GM19372 (cell line): ENCODE measurements at regions not wholly inside any gene's neighbourhood (a gene's known extent, or its start where the extent isn't known, plus 50 kb on each side); places are given as distances from the start of the nearest gene placed in this dataset.

Experiments
- ATAC-seq: cut with Tn5 transposase; IDR thresholded peaks from one replicate; pipeline ENCODE4 v1.9.1; 2021; ENCODE audit warnings: mild to moderate bottlenecking, low read depth, moderate library complexity; ENCODE audit not compliant: unreplicated experiment

DNA sequence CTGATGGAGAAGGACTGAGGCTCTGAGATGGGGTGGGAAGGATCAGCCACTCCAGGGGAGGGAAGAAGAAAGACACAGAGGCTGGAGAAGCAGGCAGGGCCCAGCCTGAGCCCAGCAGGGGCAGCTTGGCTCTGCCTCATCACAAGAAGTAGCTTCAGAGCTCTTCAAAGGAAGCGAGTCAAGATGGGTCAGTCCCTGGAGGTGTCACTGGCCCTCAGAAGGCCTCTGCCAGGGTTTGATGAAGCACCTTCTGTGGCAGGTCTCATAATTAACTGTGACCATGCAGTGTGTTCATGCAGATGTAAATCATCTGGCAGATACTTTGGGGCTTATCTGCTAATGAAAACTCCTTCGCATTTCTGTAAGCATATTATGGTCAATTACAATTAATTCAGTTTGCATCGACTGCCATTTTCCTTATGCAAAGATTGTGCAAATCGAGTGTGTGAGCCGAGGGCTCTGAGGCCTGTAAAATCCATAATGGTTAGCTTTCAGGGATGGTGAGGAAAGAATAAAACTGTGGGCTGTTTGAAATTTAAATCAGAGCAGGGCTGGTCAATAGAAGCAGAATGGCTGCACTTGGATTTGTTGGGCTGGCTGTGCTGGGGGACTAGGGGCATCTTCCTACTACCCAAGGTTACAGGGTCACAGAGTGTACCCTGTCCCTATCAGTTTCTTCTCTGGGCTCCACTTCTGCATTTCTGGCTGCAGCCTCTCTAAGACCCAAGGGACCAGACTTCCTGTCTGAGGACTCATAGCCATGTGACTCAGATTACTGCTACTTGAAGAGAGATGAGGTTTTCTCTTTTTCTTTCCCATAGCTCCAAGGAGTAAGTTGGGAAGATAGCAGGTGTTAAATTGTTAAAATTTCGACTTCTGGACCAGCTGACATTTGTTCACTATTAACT, 376.6 kb downstream of the DHX35 start:
- ATAC-seq, result peak; percentile 99

DNA sequence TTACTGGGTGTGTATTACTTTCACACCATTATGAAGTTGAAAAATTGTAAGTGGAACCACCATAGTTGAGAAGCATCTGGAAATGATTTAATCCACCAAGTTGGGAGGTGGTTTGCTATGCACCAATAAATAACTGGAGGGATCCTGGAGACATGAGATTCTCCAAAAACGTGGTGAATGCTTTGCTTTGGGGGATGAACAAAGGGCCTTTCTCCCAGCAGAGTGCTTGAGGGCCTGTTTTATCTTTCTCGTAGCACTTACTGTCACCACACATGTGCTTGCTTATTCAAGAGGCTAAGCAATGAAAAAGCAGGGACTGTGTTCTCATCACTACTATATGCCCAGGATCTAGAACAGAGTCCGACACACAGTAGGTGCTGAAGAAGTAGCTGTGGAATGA, 371.1 kb downstream of the DHX35 start:
- ATAC-seq, result no peak

DNA sequence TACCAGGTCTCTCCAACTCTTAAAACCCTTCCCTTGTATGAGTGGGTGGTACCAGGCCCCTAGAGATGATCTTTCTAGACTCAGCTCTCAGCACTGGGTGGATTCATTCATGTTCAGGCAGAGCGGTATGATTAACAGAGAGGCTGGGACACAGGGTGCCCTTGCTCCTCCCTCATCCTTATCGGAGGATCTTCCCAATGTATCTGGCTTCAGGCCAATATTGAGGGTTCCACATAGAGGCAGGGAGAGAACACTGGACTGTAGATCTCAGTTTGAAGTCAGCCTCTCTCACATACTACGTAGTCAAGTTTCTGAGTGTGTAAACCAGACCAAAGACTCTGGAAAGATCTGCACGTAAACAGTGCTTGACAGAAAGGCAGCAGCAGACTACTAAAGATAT, 366.2 kb downstream of the DHX35 start:
- ATAC-seq, result no peak

DNA sequence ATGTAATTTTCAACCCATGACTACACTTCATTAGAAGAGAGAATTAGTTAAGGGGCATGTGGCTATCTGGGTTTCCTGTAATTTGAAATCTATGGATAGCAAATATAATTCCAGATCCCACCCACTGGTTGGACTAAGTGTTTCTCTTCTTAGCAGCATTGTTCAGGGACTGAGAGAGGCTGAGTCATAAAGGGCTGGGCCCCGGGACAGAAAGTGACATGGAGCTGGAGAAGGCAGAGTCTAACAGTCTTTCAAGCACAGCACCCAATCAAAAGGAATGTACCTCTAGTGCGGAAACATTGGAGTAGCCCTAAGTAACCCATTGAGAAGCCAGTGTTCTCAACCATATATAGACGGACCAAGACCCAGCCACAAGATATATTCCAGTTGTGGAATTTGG, 363.9 kb downstream of the DHX35 start:
- ATAC-seq, result no peak

DNA sequence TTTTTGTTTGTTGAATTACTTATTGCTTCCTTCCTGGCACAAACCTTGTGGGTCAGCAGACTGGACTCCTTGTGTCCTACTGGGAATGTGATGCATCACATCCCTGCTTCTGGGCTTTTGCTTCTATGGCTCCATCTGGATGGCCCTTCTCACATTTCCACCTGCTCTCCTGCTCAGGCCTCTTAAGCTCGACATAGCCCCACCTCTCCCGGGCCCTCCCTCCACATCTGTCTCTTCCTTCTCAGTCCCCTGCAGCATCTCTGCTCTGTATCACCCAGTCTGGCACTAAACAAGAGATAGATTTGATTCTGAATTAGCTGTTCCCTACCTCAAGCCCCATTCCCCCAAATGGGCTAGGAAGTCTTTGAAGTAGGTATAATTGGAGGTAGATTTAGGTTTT, 356.8 kb downstream of the DHX35 start:
- no peak for ATAC-seq

DNA sequence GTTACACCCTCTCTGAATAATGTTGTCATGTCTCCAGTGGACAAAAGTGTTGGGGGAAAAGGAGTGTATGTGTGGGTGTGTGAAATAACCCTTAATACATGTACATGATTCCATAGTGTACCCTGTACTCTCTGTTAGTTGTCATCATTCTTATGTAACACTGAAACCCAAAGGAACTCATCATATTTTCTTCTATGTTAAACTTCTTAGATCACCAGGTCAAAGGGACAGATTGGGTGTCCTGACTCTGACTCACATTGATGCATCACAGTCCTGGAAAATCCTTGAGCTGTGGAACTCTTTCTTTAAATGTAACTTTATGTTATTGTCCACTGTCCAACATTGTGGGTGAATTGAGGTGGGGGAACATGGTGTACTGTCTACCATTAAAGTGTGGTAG, 350.5 kb downstream of the DHX35 start:
- ATAC-seq, result no peak

DNA sequence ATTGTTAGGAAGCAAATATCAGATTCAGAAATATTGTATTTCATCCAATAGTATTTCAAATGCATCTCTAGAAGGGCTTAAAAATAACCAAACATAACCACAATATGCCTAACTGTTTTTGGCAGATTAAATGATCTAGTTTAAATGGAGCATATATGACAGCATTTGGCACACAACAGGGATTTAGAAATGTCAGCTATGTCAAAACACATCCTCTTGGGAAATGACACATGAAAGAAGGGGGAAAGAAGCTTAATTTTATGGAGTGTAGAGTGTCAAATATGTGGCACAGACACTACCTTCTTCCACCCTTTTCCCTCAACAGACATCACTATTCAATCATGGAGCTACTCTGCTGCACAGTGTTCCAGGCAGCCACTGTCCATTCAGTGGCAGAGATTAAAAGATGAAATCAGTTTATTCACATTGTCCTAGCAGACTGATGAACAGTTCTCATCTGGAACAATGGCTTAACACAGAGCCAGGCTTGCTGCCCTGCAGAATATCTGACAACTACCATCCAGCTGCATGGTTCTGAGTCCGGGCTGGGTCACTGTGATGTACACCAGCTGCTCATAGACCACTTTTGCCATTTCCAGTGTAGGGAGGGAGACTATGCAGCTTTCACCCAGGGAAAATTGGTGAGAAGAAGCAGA, 349.8 kb downstream of the DHX35 start:
- no peak for ATAC-seq

DNA sequence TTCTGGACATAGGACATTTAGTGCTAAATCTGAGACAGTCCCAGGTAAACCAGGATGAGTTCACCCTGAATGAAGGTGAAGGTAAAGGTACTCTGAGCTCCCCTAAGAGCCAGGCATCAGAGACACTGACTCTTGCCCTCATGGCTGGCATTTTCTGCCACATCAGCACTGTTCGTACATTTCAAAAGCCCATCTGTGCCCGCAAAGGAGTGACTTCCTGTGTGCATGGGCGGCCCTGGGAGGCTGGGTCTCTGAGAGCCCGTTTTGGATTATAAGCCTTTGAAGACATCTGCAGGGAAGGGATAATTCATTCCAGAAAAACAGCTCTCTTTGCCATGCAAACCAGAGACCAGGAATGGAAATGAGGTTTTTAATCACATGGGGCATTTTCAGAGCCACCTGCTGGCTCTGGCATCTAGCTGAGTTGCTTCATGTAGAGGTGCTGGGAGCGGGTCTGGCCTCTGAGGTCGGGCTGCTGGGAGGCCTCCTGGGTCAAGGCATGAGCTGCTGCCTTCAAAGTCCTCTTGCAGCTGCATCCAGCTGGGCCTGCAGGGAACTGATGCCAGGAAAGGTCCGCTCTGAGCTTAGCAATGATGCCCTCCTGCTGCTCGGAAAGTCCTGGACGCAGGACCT, 348.3 kb downstream of the DHX35 start:
- no peak for ATAC-seq

DNA sequence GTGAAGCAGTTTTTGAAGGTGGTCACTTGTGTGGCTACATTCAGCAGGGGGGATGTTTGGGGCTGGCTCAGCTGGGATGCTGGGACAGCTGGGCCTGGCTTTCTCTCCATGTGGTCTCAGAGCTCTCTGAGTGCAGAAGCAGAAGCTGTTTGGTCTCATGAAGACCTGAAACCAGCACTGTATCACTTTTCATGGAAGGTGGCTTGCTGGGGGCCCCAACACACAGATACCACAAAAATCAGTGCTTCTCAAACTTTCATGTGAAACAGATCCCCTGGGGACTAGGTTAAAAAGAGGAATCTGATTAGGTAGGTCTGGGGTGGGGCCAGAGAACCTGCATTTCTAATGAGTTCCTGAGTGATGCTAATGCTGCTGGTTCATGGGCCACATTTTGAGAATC, 347.3 kb downstream of the DHX35 start:
- ATAC-seq, result no peak

DNA sequence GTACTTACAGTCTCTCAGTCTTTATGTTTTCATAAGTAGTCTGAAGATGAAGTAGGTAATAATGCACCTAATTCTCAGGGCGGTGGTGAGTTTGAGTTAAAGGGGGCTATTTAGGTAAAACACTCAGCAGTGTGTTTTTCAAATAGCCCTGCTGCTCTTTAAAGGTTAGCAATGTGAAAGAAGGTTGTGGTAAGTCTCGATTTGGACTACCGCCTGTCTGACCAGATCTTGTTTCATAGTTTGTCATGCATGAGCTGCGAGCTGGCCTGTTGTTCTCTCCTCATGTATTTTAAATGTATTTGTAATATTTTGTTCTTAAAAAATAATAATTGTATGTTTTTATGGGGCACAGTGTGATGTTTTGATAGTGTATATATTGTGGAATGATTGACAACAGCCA, 340.2 kb downstream of the DHX35 start:
- no peak for ATAC-seq

DNA sequence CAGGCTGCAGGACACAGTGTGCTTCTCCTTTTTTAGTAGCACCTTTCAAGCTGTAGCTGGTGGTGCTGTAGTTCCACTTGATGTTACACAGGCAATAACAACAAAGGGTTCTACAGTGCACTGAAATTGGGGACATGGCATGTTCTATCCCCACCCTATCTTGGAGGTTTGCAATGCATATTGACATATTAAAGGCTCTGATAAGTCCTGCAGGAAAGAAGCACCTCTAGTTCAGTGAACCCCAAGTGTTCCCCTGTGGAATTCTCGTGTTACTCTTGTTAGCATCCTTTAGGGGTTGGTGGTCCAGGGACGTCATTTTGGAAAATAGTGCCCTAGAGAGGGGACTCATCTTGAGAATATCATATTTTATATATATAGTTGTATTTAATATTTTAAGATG, 337.6 kb downstream of the DHX35 start:
- no peak for ATAC-seq

DNA sequence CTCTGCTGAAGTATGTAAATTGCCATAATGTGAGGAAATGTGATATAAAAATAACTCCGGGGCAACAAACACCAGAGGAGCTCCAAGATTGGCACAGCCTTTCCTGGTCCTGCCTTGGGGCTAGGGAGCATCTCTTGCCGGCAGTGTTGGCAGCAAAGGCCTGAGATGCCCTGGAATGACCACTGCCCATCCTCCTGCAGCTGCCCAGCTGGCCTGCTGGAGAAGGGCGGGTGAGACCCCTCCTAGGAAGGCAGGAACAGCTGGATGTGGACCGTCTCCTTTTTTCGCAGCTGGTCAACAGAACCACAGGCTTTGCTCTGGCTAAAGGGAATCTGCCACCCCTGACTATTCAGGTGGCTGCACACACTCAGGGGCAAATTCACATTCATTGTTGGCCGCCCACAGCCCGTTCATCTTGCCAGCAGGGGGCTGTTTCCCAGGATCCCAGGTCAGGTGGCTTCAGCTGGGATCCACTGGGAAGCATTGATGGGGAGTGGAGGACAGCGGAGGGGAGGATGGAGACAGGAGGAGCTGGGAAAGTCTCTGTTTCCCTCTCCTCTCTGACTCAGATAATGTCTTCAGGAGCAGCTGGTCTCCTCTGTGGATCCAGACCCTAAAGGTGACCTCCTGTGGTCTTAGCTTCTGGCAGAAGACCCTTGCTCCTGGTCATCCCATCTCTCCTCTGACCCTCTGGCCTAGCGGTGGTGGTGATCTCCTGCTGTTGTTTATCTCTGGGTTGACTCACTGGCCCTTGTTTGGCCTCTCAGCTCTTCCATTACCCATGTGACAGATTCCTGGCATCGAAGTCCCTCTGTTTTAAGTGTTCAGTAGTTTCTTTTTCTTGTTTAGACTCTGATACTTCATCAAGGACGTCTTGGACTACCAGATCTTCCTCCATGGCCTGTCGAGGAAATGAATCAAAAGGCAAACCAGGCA, 336.7 kb downstream of the DHX35 start:
- no peak for ATAC-seq

DNA sequence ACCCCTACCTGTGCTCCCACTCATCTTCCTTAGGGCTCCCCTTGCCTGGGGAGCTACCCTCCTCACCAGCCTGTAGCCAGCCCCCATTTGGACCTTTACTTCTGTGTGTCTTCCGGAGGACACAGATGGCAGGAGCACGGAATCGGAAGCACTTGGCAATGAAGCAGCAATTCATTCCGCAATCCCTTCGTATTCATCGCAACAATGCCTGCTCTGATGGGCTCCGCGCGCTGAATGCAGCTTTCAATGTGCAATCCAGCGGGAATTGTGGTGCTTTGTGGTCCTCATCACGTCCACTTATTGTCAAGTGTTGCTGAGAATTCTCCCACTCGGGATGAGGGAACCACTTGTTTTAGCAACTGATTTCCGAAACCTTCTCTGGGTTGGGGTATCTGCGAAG, 336.0 kb downstream of the DHX35 start:
- no peak for ATAC-seq

DNA sequence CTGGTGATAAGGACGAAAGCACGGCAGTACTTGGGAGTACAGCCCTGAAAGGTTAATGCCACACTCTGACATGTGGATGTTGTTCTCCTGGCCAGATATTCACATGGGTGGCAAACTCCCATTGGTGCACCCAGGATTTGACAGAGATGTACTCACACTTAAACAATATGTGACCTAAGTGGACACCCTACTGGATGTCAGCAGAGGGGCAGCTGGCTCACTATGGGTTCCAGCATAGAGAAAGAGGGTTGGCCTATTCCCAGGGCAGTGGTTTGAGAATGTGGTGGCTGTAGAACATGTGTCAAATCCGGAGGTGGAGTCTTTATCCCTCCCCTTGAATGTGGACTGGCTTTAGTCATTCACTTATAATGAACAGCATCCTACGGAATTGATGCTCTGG, 333.2 kb downstream of the DHX35 start:
- no peak for ATAC-seq

DNA sequence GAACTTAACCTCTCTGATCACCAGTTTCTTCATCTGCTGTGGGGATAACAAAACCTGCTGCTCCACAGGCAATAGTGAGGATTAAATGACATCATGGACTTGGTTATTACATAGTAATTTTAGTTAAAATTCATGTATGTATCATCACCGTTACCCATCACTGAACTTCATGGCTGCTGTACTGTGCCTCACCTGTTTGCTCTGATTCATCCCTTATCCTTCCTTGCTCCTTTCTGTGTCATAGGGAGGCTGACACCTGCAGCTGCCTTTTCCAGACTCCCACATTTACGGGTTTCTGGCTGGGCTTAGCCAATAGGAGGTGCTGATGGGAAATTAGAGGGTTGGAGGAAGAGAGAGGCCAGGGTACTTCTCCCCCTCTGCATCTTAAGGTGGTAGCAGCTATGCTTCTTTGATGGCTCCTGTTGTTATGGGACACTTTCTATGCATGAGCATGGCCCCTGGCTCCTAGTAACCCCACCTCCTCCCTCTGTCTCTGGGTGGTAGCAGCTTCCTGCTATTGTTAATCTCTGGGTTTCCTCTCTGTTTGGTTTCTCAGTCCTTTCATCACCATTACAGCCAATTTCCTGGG, 332.1 kb downstream of the DHX35 start:
- ATAC-seq, result no peak

DNA sequence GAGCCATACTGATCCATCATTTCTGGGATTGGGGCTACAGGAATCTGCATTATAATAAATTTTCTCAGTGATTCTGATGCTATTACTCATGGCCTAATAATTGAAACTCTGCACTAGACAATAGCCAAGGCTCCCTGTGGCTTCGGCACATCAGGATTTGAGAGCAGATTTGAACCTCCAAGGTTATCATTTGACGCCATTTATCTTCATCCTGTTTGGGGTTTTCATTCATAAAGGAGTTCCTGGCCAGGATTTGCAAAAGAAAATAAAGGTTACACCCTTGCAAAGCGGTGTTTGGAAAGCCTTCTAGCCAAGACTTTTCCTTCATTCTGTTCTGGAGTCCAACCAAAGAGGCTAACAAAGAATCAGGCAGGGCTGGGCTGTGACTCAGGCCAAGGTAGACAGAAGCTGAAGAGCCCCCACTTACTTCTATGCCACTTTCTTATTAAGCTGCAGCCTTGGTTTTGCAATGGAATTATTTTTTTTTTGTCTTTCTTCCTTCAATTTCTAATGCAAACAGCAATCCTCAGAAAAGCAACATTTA, 330.1 kb downstream of the DHX35 start:
- no peak for ATAC-seq

DNA sequence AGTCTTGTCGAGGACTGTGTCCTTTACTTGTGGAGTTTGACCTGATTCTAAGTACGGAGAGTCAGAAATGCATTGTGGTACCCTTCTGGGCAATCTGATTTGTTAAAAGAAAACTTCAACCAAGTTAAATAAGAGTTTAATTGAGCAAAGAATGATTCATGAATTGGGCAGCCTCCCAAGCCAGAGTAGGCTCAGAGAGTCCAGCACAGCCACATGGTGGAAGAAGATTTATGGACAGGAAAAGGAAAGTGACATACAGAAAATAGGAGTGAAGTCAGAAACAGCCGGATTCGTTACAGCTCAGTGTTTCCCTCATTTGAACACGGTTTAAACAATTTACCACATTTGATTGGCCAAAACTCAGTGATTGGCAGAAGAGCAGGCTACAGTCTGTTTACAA, 329.2 kb downstream of the DHX35 start:
- ATAC-seq, result no peak

DNA sequence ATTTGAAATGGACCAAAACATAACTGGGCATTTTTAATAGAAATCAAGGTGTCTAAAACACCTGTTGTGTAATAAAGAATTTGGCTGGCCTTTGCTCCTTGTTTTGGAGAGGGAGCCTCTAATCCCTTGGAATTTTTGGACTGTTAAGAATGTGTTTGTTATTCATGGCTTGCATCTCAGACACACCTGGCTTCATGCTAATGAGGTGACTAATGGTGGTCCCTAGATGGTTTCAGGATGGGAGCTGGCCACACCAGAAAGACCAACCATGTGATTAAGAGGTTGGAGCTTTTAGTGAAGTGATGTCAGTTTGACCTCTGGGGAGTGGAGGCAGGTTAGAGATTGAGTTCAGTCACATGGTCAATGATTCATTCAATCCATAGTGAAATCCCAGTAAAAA, 328.4 kb downstream of the DHX35 start:
- no peak for ATAC-seq

DNA sequence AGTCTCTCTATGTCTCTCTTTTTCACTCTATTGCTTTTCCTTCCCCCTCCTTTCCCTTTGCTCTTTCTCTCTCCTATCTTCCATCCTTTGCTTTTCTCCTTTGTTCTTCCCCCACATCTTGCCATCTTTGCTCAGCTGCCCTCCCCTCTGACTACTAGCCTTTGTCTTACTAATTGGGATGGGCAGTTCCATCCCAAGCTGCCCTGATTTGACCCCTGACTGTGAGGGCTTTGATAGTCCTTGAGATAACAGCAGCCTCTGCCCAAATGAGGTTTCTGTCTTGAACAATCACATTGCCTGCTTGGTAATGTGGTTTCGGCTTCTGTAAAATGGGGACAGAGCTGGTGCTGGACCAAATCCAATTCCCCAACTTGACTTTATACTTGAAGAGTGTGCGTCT, 327.7 kb downstream of the DHX35 start:
- ATAC-seq, result no peak

DNA sequence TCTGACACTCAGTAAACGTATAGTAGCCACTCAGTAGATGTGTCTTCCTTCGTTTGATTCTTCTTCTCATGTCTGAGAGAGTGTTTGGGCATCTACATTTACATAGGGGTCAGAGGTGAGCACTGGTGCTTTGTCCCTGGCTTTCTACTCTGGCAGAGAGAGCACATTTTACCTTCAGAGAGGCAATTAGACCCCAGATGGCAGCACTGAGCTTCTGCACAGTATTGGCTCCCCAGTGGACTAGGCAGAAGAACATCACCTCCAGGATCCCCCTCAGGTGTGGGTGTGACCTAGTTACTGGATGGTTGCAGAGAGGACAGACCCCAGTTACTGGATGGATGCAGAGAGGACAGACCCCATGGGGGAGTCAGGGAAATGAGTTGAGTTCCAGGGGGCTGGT, 327.2 kb downstream of the DHX35 start:
- no peak for ATAC-seq
